H9 (cell line): ENCODE measurements at regions not wholly inside any gene's neighbourhood (a gene's known extent, or its start where the extent isn't known, plus 50 kb on each side); places are given as distances from the start of the nearest gene placed in this dataset.
"Not testable (repeated sequence)": the region's sequence is repeated elsewhere in the genome, so short reads cannot be mapped to it uniquely, and the experiment has no call there.

Source experiments
- DNase-seq: peaks from one replicate; pipeline ENCODE4 v3.0.0-alpha.2; 2017
- H2AFZ ChIP-seq: one replicate; pipeline ENCODE4 v1.6.1; 2013; ENCODE audit warnings: mild to moderate bottlenecking, low read length, control low read depth, moderate library complexity
- H2AK5ac ChIP-seq: 2 replicates; pipeline ENCODE4 v1.6.1; 2013; ENCODE audit warnings: low read length, control low read depth, mixed read lengths; ENCODE audit not compliant: insufficient read length
- H2BK120ac ChIP-seq: one replicate; pipeline ENCODE4 v1.6.1; 2013; ENCODE audit warnings: low read depth, mild to moderate bottlenecking, low read length, control low read depth, inconsistent platforms; ENCODE audit not compliant: poor library complexity, severe bottlenecking
- H2BK12ac ChIP-seq: 2 replicates; pipeline ENCODE4 v1.6.1; 2013; ENCODE audit warnings: low read length, control low read depth, mixed read lengths, low read depth; ENCODE audit not compliant: insufficient read length
- H2BK15ac ChIP-seq: 2 replicates; pipeline ENCODE4 v1.6.1; 2013; ENCODE audit warnings: low read depth, low read length, control low read depth
- H2BK20ac ChIP-seq: one replicate; pipeline ENCODE4 v1.6.1; 2013; ENCODE audit warnings: low read depth, mild to moderate bottlenecking, low read length, control low read depth, inconsistent platforms; ENCODE audit not compliant: poor library complexity, severe bottlenecking
- H2BK5ac ChIP-seq: 2 replicates; pipeline ENCODE4 v1.6.1; 2013; ENCODE audit warnings: low read length, control low read depth, mixed read lengths; ENCODE audit not compliant: insufficient read length
- H3K14ac ChIP-seq: 2 replicates; pipeline ENCODE4 v1.6.1; 2013; ENCODE audit warnings: low read length, control low read depth; ENCODE audit not compliant: insufficient read depth
- H3K18ac ChIP-seq: 2 replicates; pipeline ENCODE4 v1.6.1; 2013; ENCODE audit warnings: low read depth, mild to moderate bottlenecking, mixed read lengths, low read length, control low read depth; ENCODE audit not compliant: insufficient read length
- H3K23ac ChIP-seq: 2 replicates; pipeline ENCODE4 v1.6.1; 2013; ENCODE audit warnings: low read length, control low read depth, mixed read lengths, low read depth; ENCODE audit not compliant: insufficient read length
- H3K23me2 ChIP-seq: 2 replicates; pipeline ENCODE4 v1.6.1; 2013; ENCODE audit warnings: low read depth, mild to moderate bottlenecking, mixed read lengths, low read length, control low read depth; ENCODE audit not compliant: insufficient read length, poor library complexity, severe bottlenecking
- H3K27ac ChIP-seq: 2 replicates; pipeline ENCODE4 v1.5.1; 2013; ENCODE audit warnings: low read length, control low read depth, mixed read lengths, low read depth; ENCODE audit not compliant: insufficient read length
- H3K27me3 ChIP-seq: 2 replicates; pipeline ENCODE4 v1.6.1; 2013; ENCODE audit warnings: low read length, control low read depth, inconsistent platforms; ENCODE audit not compliant: insufficient read depth
- H3K4ac ChIP-seq: 2 replicates; pipeline ENCODE4 v1.6.1; 2013; ENCODE audit warnings: low read depth, mild to moderate bottlenecking, control low read depth, inconsistent platforms, low read length, moderate library complexity
- H3K4me1 ChIP-seq: 2 replicates; pipeline ENCODE4 v1.6.1; 2013; ENCODE audit warnings: low read length, control low read depth, inconsistent platforms; ENCODE audit not compliant: insufficient read depth
- H3K4me2 ChIP-seq: 2 replicates; pipeline ENCODE4 v1.6.1; 2013; ENCODE audit warnings: low read length, control low read depth, mixed read lengths; ENCODE audit not compliant: insufficient read length, insufficient read depth
- H3K56ac ChIP-seq: 2 replicates; pipeline ENCODE4 v1.6.1; 2013; ENCODE audit warnings: low read depth, mild to moderate bottlenecking, mixed read lengths, low read length, control low read depth; ENCODE audit not compliant: insufficient read length
- H3K79me1 ChIP-seq: 2 replicates; pipeline ENCODE4 v1.6.1; 2013; ENCODE audit warnings: low read depth, mild to moderate bottlenecking, moderate library complexity, low read length, control low read depth, inconsistent platforms; ENCODE audit not compliant: insufficient read depth, poor library complexity, severe bottlenecking
- H3K79me2 ChIP-seq: 2 replicates; pipeline ENCODE4 v1.6.1; 2013; ENCODE audit warnings: low read length, control low read depth, inconsistent platforms; ENCODE audit not compliant: insufficient read depth
- H3K9ac ChIP-seq: 2 replicates; pipeline ENCODE4 v1.6.1; 2013; ENCODE audit warnings: low read length, control low read depth, mixed read lengths; ENCODE audit not compliant: insufficient read length; ENCODE audit errors: extremely low read depth
- H3K9me3 ChIP-seq: one replicate; pipeline ENCODE4 v1.6.1; 2013; ENCODE audit warnings: low read depth, low read length, inconsistent platforms; ENCODE audit not compliant: control insufficient read depth
- H3T11ph ChIP-seq: one replicate; pipeline ENCODE4 v1.6.1; 2013; ENCODE audit warnings: mild to moderate bottlenecking, low read length, control low read depth, inconsistent platforms
- H4K20me1 ChIP-seq: one replicate; pipeline ENCODE4 v1.6.1; 2013; ENCODE audit not compliant: control insufficient read depth, insufficient read length, insufficient read depth
- H4K5ac ChIP-seq: 2 replicates; pipeline ENCODE4 v1.6.1; 2013; ENCODE audit warnings: low read depth, mild to moderate bottlenecking, mixed read lengths, low read length, control low read depth; ENCODE audit not compliant: insufficient read length
- H4K8ac ChIP-seq: replicated peaks from 2 replicates; pipeline ENCODE4 v1.6.1; 2013; ENCODE audit warnings: low read length, control low read depth, mixed read lengths, low read depth; ENCODE audit not compliant: insufficient read length
- H4K91ac ChIP-seq: 2 replicates; pipeline ENCODE4 v1.6.1; 2013; ENCODE audit warnings: low read depth, mild to moderate bottlenecking, moderate library complexity, mixed read lengths, low read length, control low read depth; ENCODE audit not compliant: insufficient read length
- H3K27ac Mint-ChIP-seq, 3 experiments: 2 replicates in 2 of 3; 3 replicates in 1 of 3; pipeline ENCODE4 v1.8.0; 2020 to 2021; ENCODE audit warnings: mixed read lengths in 3 of 3, mild to moderate bottlenecking in 1 of 3, moderate library complexity in 1 of 3
- H3K27me3 Mint-ChIP-seq: 2 replicates; pipeline ENCODE4 v1.8.0; 2021; ENCODE audit warnings: low read depth, mild to moderate bottlenecking, moderate library complexity, mixed read lengths
- H3K36me3 Mint-ChIP-seq, 3 experiments: 2 replicates in 2 of 3; 3 replicates in 1 of 3; pipeline ENCODE4 v1.8.0; 2020 to 2021; ENCODE audit warnings: low read depth in 3 of 3, mixed read lengths in 3 of 3; ENCODE audit not compliant: insufficient read depth in 1 of 3
- H3K4me1 Mint-ChIP-seq, 2 experiments: 2 replicates each; pipeline ENCODE4 v1.8.0; 2020; ENCODE audit warnings: mixed read lengths in 2 of 2
- H3K4me3 Mint-ChIP-seq, 2 experiments: 2 replicates in 1 of 2; 3 replicates in 1 of 2; pipeline ENCODE4 v1.8.0; 2020 to 2021; ENCODE audit warnings: mild to moderate bottlenecking in 2 of 2, mixed read lengths in 2 of 2, moderate library complexity in 1 of 2
- H3K9me3 Mint-ChIP-seq, 2 experiments: 2 replicates in 1 of 2; 3 replicates in 1 of 2; pipeline ENCODE4 v1.8.0; 2020; ENCODE audit warnings: mild to moderate bottlenecking in 2 of 2, mixed read lengths in 2 of 2, moderate library complexity in 1 of 2
- CTCF ChIP-seq: fragments of 200-600 bp; sonication (generic); conservative IDR thresholded peaks from 3 replicates; pipeline ENCODE4 v1.8.0; 2021; ENCODE audit warnings: antibody characterized with exemption, mild to moderate bottlenecking
- WGBS: extraction: QIAGEN DNeasy Blood & Tissue Kit; methylation state at CpG from one replicate; pipeline ENCODE4 v1.1.7; 2013; ENCODE audit warnings: missing lambda C conversion rate, low lambda C conversion rate, mixed read lengths; ENCODE audit not compliant: insufficient read length; ENCODE audit errors: extremely low coverage; 5-methylcytosine and 5-hydroxymethylcytosine counted together

- H2AFZ ChIP-seq = no peak overlapping the region
- H3K4me1 Mint-ChIP-seq = peaks cover 2 to 4% of the 10 kb centered on the region in 2 experiments; a peak in 3 of 4 replicates
- H3K9me3 Mint-ChIP-seq = no peaks in the 10 kb centered on the region
- no peaks in the 10 kb centered on the region for H4K20me1 ChIP-seq
- no peak overlapping the region for H2BK15ac ChIP-seq
- no peaks in the 10 kb centered on the region for H3K79me1 ChIP-seq
- H3K9ac ChIP-seq = no peak overlapping the region
- H3K27me3 ChIP-seq = no peaks in the 10 kb centered on the region
- no peak overlapping the region for H3K4me3 Mint-ChIP-seq
- no peak overlapping the region for H3T11ph ChIP-seq
- no peak overlapping the region for H2BK5ac ChIP-seq
- no peaks in the 10 kb centered on the region for H3K36me3 Mint-ChIP-seq
- no peak for DNase-seq
- H2BK120ac ChIP-seq = no peak overlapping the region
- H4K91ac ChIP-seq = no peak overlapping the region
- no peak overlapping the region for H3K14ac ChIP-seq
- no peak overlapping the region for H2BK20ac ChIP-seq
- H3K4me1 ChIP-seq = no peaks in the 10 kb centered on the region
- TF ChIP-seq CTCF = no peak
- H4K5ac ChIP-seq = no peak overlapping the region
- H2BK12ac ChIP-seq = no peak overlapping the region
- H3K4me2 ChIP-seq = no peak overlapping the region
- H3K9me3 ChIP-seq = no peaks in the 10 kb centered on the region
- no peak overlapping the region for H3K18ac ChIP-seq
- no peaks in the 10 kb centered on the region for H3K79me2 ChIP-seq
- H3K27ac Mint-ChIP-seq = no peak overlapping the region
- H3K56ac ChIP-seq = no peak overlapping the region
- no CpG with 5 or more reads among the region's 3 CpGs for WGBS
- no peak overlapping the region for H3K27ac ChIP-seq
- H4K8ac ChIP-seq = no peak overlapping the region
- no peak overlapping the region for H2AK5ac ChIP-seq
- no peak overlapping the region for H3K4ac ChIP-seq
- H3K23me2 ChIP-seq = no peaks in the 10 kb centered on the region
- H3K27me3 Mint-ChIP-seq = no peaks in the 10 kb centered on the region
- no peak overlapping the region for H3K23ac ChIP-seq
Observed at GRCh38 chrX:131874300-131874699, 148.8 kb upstream of the STK26 start.

- H3K9me3 ChIP-seq, H3K23me2 ChIP-seq, H3K23ac ChIP-seq, H4K91ac ChIP-seq, H3K18ac ChIP-seq, DNase-seq, H3K27ac Mint-ChIP-seq, H3K4me3 Mint-ChIP-seq, H3K79me1 ChIP-seq, H3K4me2 ChIP-seq, H3K4me1 ChIP-seq, H3K27me3 Mint-ChIP-seq, H4K5ac ChIP-seq, H3K4ac ChIP-seq, H3K9me3 Mint-ChIP-seq, H2AK5ac ChIP-seq, H3K9ac ChIP-seq, H2AFZ ChIP-seq, H2BK120ac ChIP-seq, H3K4me1 Mint-ChIP-seq, H3K27ac ChIP-seq, H3K27me3 ChIP-seq, H2BK12ac ChIP-seq, H2BK20ac ChIP-seq, H4K8ac ChIP-seq, H4K20me1 ChIP-seq, H3K56ac ChIP-seq, H2BK15ac ChIP-seq, H3K36me3 Mint-ChIP-seq, H3T11ph ChIP-seq, H3K79me2 ChIP-seq, H2BK5ac ChIP-seq, H3K14ac ChIP-seq: not testable (repeated sequence)
- no CpG with 5 or more reads among the region's 1 CpG for WGBS
Observed at GRCh38 chrX:131875827-131876226, 147.3 kb upstream of the STK26 start.
